ENCODE measurements at regions not wholly inside any gene's neighbourhood (a gene's known extent, or its start where the extent isn't known, plus 50 kb on each side); places are given as distances from the start of the nearest gene placed in this dataset.
A peak's percentile ranks its signal among the peaks of the same experiment; 100 is the strongest.

DNA sequence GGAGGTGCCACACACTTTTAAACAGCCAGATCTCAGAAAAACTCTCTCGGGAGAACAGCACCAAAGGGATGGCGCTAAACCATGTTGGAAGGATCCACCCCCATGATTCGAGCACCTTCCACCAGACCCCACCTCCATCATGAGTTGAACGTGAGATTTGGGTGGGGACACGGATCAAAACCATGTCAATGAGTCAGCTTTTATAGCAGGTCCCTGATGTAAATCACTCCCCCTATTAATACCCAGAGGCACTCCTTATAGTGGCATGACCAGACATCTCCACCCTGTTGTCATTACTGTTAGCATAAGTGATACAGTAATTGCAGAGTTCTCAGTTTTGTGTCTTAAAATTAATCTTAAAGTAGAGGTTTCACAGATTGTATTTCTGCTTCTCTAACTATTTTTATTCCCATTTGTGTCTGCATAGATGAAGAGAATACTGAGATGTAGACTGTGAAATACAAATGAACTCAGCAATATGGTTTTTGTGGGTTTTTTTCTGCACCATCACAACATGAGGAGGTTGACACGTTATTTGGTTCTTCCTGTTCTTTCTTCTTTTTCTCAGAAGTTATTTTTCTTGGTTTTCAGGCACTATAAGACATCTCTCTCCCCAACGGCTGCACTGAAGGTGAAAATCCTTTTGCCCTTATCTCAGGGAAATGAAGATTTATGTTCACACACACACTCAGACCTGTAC, 218.2 kb downstream of the ARL4C start:
- Histone ChIP-seq H3K23me2 (ENCODE audit: insufficient read length, low read depth, low read length, poor library complexity, severe bottlenecking) (no peaks in the 10 kb centered on the region), H2BK120ac (ENCODE audit: low read depth, low read length, poor library complexity, severe bottlenecking) (no peak overlapping the region), H3K23ac (ENCODE audit: insufficient read length, low read depth, low read length) (no peak overlapping the region), H3K9ac (ENCODE audit: extremely low read depth, insufficient read length, low read length) (no peak overlapping the region), H3K18ac (ENCODE audit: insufficient read length, low read depth, low read length) (no peak overlapping the region), H3T11ph (ENCODE audit: low read length) (no peak overlapping the region), H3K79me2 (ENCODE audit: insufficient read depth, low read length) (no peaks in the 10 kb centered on the region), H2BK15ac (ENCODE audit: low read depth, low read length) (no peak overlapping the region), H4K20me1 (ENCODE audit: control insufficient read depth, insufficient read depth, insufficient read length) (no peaks in the 10 kb centered on the region), H2BK20ac (ENCODE audit: low read depth, low read length, poor library complexity, severe bottlenecking) (no peak overlapping the region), H3K79me1 (ENCODE audit: insufficient read depth, low read depth, low read length, poor library complexity, severe bottlenecking) (no peaks in the 10 kb centered on the region), H3K56ac (ENCODE audit: insufficient read length, low read depth, low read length) (no peak overlapping the region), H3K9me3 (ENCODE audit: control insufficient read depth, low read depth, low read length) (no peaks in the 10 kb centered on the region), H3K27me3 (ENCODE audit: insufficient read depth, low read length) (no peaks in the 10 kb centered on the region), H3K27ac (ENCODE audit: insufficient read length, low read depth, low read length) (no peak overlapping the region), H4K91ac (ENCODE audit: insufficient read length, low read depth, low read length) (no peak overlapping the region), H2AK5ac (ENCODE audit: insufficient read length, low read length) (no peak overlapping the region), H2AFZ (ENCODE audit: low read length) (no peak overlapping the region), H3K4ac (ENCODE audit: low read depth, low read length) (no peak overlapping the region), H3K4me2 (ENCODE audit: insufficient read depth, insufficient read length, low read length) (no peak overlapping the region), H3K4me1 (ENCODE audit: insufficient read depth, low read length) (no peaks in the 10 kb centered on the region), H3K14ac (ENCODE audit: insufficient read depth, low read length) (no peak overlapping the region), H4K5ac (ENCODE audit: insufficient read length, low read depth, low read length) (no peak overlapping the region), H4K8ac (replicated peaks; ENCODE audit: insufficient read length, low read depth, low read length) (no peak overlapping the region), H2BK5ac (ENCODE audit: insufficient read length, low read length) (no peak overlapping the region), H2BK12ac (ENCODE audit: insufficient read length, low read depth, low read length) (no peak overlapping the region)
- no CpG with 5 or more reads among the region's 7 CpGs for WGBS (ENCODE audit: extremely low coverage, insufficient read length, low lambda C conversion rate)
- no peak for DNase-seq
- peaks cover 0 to 5% of the 10 kb centered on the region in 2 experiments; a peak in 3 of 5 replicates for H3K9me3 Mint-ChIP-seq
- peaks cover 0 to 2% (median 0%) of the 10 kb centered on the region in 3 experiments; a peak in 1 of 7 replicates for H3K36me3 Mint-ChIP-seq (ENCODE audit: insufficient read depth in 1 of 3, low read depth in 3 of 3)
- TF ChIP-seq, protein P1, sequence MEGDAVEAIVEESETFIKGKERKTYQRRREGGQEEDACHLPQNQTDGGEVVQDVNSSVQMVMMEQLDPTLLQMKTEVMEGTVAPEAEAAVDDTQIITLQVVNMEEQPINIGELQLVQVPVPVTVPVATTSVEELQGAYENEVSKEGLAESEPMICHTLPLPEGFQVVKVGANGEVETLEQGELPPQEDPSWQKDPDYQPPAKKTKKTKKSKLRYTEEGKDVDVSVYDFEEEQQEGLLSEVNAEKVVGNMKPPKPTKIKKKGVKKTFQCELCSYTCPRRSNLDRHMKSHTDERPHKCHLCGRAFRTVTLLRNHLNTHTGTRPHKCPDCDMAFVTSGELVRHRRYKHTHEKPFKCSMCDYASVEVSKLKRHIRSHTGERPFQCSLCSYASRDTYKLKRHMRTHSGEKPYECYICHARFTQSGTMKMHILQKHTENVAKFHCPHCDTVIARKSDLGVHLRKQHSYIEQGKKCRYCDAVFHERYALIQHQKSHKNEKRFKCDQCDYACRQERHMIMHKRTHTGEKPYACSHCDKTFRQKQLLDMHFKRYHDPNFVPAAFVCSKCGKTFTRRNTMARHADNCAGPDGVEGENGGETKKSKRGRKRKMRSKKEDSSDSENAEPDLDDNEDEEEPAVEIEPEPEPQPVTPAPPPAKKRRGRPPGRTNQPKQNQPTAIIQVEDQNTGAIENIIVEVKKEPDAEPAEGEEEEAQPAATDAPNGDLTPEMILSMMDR (conservative IDR thresholded peaks at IDR 0.05) = no peak
- H3K27ac Mint-ChIP-seq = peak overlapping the region in 1 of 3 experiments; percentile 88; a peak in 1 of 7 replicates
- peaks cover 15% of the 10 kb centered on the region for H3K27me3 Mint-ChIP-seq (ENCODE audit: low read depth)
- H3K4me1 Mint-ChIP-seq = no peaks in the 10 kb centered on the region
- no peak overlapping the region for H3K4me3 Mint-ChIP-seq

All from H9 (cell line).